ENCODE measurements at regions not wholly inside any gene's neighbourhood (a gene's known extent, or its start where the extent isn't known, plus 50 kb on each side); places are given as distances from the start of the nearest gene placed in this dataset.

GRCh38 chr5:20287640-20288039, 299.6 kb upstream of the CDH18 start:
- DNase-seq (ENCODE audit: low spot score) = no peak

GRCh38 chr5:20286512-20286911, 298.5 kb upstream of the CDH18 start:
- no peak for DNase-seq (ENCODE audit: low spot score)
- Histone ChIP-seq H3K4me3 (ENCODE audit: low read depth in 1 of 3, low read length in 3 of 3) (no peak overlapping the region), H3K27ac (ENCODE audit: low read depth in 1 of 2, low read length in 2 of 2) (no peak overlapping the region), H3K9ac (ENCODE audit: low read depth in 1 of 2, low read length in 2 of 2) (no peak overlapping the region), H3K9me3 (ENCODE audit: control insufficient read depth in 4 of 4, low read length in 3 of 4) (no peaks in the 10 kb centered on the region), H3K4me1 (ENCODE audit: control insufficient read depth in 4 of 4, insufficient read depth in 4 of 4, low read length in 3 of 4) (no peaks in the 10 kb centered on the region), H3K27me3 (ENCODE audit: control insufficient read depth in 4 of 4, insufficient read depth in 4 of 4, low read length in 3 of 4) (peaks cover 0 to 2% (median under 1%) of the 10 kb centered on the region in 4 donors), H3K36me3 (ENCODE audit: control insufficient read depth in 4 of 4, insufficient read depth in 3 of 4, low read depth in 1 of 4, low read length in 3 of 4) (no peaks in the 10 kb centered on the region)
- TF ChIP-seq SP1 (IDR thresholded peaks at IDR 0.05) = no peak
- TF ChIP-seq HNF4G (IDR thresholded peaks at IDR 0.05) = no peak
- no peak for TF ChIP-seq GABPA (IDR thresholded peaks at IDR 0.05 in 1 of 2, conservative IDR thresholded peaks at IDR 0.05 in 1 of 2)
- TF ChIP-seq HNF4A (conservative IDR thresholded peaks at IDR 0.05) = no peak
- no peak for TF ChIP-seq NR2F2 (IDR thresholded peaks at IDR 0.05)
- no peak for TF ChIP-seq RXRA (IDR thresholded peaks at IDR 0.05)
- TF ChIP-seq JUND (IDR thresholded peaks at IDR 0.05) = no peak
- TF ChIP-seq, protein P1, sequence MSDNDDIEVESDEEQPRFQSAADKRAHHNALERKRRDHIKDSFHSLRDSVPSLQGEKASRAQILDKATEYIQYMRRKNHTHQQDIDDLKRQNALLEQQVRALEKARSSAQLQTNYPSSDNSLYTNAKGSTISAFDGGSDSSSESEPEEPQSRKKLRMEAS (IDR thresholded peaks at IDR 0.05) = no peak
- TF ChIP-seq RAD21 (IDR thresholded peaks at IDR 0.05) = no peak
- TF ChIP-seq TAF1 (conservative IDR thresholded peaks at IDR 0.05) = no peak
- no peak for TF ChIP-seq ATF3 (IDR thresholded peaks at IDR 0.05)
- TF ChIP-seq CTCF (IDR thresholded peaks at IDR 0.05; ENCODE audit: low read depth, low read length, missing input control) = no peak
- no peak for TF ChIP-seq FOXA2 (IDR thresholded peaks at IDR 0.05)
- no peak for TF ChIP-seq ZBTB33 (IDR thresholded peaks at IDR 0.05)

More at GRCh38 chr5:20287640-20288039, 299.6 kb upstream of the CDH18 start:
- Histone ChIP-seq H3K9me3 (ENCODE audit: control insufficient read depth in 4 of 4, low read length in 3 of 4) (no peaks in the 10 kb centered on the region), H3K9ac (ENCODE audit: low read depth in 1 of 2, low read length in 2 of 2) (no peak overlapping the region), H3K27me3 (ENCODE audit: control insufficient read depth in 4 of 4, insufficient read depth in 4 of 4, low read length in 3 of 4) (peaks cover 0 to 2% (median under 1%) of the 10 kb centered on the region in 4 donors), H3K4me1 (ENCODE audit: control insufficient read depth in 4 of 4, insufficient read depth in 4 of 4, low read length in 3 of 4) (no peaks in the 10 kb centered on the region), H3K36me3 (ENCODE audit: control insufficient read depth in 4 of 4, insufficient read depth in 3 of 4, low read depth in 1 of 4, low read length in 3 of 4) (no peaks in the 10 kb centered on the region), H3K4me3 (ENCODE audit: low read depth in 1 of 3, low read length in 3 of 3) (no peak overlapping the region), H3K27ac (ENCODE audit: low read depth in 1 of 2, low read length in 2 of 2) (no peak overlapping the region)
- WGBS = 62% methylated on average over 4 of the region's 4 CpGs
- TF ChIP-seq, protein P2, sequence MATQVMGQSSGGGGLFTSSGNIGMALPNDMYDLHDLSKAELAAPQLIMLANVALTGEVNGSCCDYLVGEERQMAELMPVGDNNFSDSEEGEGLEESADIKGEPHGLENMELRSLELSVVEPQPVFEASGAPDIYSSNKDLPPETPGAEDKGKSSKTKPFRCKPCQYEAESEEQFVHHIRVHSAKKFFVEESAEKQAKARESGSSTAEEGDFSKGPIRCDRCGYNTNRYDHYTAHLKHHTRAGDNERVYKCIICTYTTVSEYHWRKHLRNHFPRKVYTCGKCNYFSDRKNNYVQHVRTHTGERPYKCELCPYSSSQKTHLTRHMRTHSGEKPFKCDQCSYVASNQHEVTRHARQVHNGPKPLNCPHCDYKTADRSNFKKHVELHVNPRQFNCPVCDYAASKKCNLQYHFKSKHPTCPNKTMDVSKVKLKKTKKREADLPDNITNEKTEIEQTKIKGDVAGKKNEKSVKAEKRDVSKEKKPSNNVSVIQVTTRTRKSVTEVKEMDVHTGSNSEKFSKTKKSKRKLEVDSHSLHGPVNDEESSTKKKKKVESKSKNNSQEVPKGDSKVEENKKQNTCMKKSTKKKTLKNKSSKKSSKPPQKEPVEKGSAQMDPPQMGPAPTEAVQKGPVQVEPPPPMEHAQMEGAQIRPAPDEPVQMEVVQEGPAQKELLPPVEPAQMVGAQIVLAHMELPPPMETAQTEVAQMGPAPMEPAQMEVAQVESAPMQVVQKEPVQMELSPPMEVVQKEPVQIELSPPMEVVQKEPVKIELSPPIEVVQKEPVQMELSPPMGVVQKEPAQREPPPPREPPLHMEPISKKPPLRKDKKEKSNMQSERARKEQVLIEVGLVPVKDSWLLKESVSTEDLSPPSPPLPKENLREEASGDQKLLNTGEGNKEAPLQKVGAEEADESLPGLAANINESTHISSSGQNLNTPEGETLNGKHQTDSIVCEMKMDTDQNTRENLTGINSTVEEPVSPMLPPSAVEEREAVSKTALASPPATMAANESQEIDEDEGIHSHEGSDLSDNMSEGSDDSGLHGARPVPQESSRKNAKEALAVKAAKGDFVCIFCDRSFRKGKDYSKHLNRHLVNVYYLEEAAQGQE (IDR thresholded peaks at IDR 0.05) = no peak
- TF ChIP-seq ZBTB33 (IDR thresholded peaks at IDR 0.05) (no peak), JUND (IDR thresholded peaks at IDR 0.05) (no peak), HNF4G (IDR thresholded peaks at IDR 0.05) (no peak), GABPA (IDR thresholded peaks at IDR 0.05 in 1 of 2, conservative IDR thresholded peaks at IDR 0.05 in 1 of 2) (no peak), SP1 (IDR thresholded peaks at IDR 0.05) (no peak), EGR1 (IDR thresholded peaks at IDR 0.05; ENCODE audit: low read depth in 2 of 2) (no peak), HNF4A (conservative IDR thresholded peaks at IDR 0.05) (no peak), FOXA2 (IDR thresholded peaks at IDR 0.05) (no peak), FOXA1 (IDR thresholded peaks at IDR 0.05) (no peak), NR2F2 (IDR thresholded peaks at IDR 0.05) (no peak), TAF1 (conservative IDR thresholded peaks at IDR 0.05) (no peak), ATF3 (IDR thresholded peaks at IDR 0.05) (no peak), RXRA (IDR thresholded peaks at IDR 0.05) (no peak), YY1 (IDR thresholded peaks at IDR 0.05) (no peak)
